ENCODE measurements at regions not wholly inside any gene's neighbourhood (a gene's known extent, or its start where the extent isn't known, plus 50 kb on each side); places are given as distances from the start of the nearest gene placed in this dataset.
A peak's percentile ranks its signal among the peaks of the same experiment; 100 is the strongest.

- H3K4me2 ChIP-seq, result 0 out of 2 replicates have a peak overlapping the region, but pooled peaks have one; percentile 84
- no peak for ATAC-seq
- Mint-ChIP-seq H3K27me3 (ENCODE audit: insufficient read depth, low read depth, poor library complexity) (peaks cover 14% of the 10 kb centered on the region), H3K4me3 (0 out of 3 replicates have a peak overlapping the region, but pooled peaks have one; percentile 11), H3K36me3 (ENCODE audit: low read depth) (no peaks in the 10 kb centered on the region), H3K4me1 (peaks cover 29% of the 10 kb centered on the region), H3K27ac (no peak overlapping the region), H3K9me3 (no peaks in the 10 kb centered on the region; the same call in 2 of the 3 replicates)
- no peaks in the 10 kb centered on the region for H3K9me2 ChIP-seq (ENCODE audit: insufficient read depth)
- H3F3A ChIP-seq (replicated peaks; ENCODE audit: low read depth), result no peaks in the 10 kb centered on the region
- H3K79me2 ChIP-seq (replicated peaks; ENCODE audit: insufficient read depth), result no peaks in the 10 kb centered on the region
- no peak overlapping the region for H2AFZ ChIP-seq
- DNase-seq (ENCODE audit: low spot score), result no peak
- no peaks in the 10 kb centered on the region for H3K36me3 ChIP-seq (ENCODE audit: insufficient read depth)
- peaks cover 26% of the 10 kb centered on the region for H3K4me1 ChIP-seq (ENCODE audit: insufficient read depth)
- no peak overlapping the region for H3K4me3 ChIP-seq
- H4K20me1 ChIP-seq (replicated peaks; ENCODE audit: insufficient read depth), result no peaks in the 10 kb centered on the region
- TF ChIP-seq CTCF (conservative IDR thresholded peaks at IDR 0.05; ENCODE audit: low read depth in 2 of 2) (no peak), EZH2phosphoT487 (IDR thresholded peaks at IDR 0.05; ENCODE audit: unreplicated experiment) (no peak), CREB1 (CRISPR knock-in tag; IDR thresholded peaks at IDR 0.05; ENCODE audit: low read depth) (no peak), ZNF462 (CRISPR knock-in tag; IDR thresholded peaks at IDR 0.05) (no peak), STAT1 (IDR thresholded peaks at IDR 0.05; ENCODE audit: unreplicated experiment) (no peak), EZH2 (IDR thresholded peaks at IDR 0.05; ENCODE audit: low read depth, unreplicated experiment) (no peak), ZNF114 (CRISPR knock-in tag; IDR thresholded peaks at IDR 0.05) (no peak), JUNB (IDR thresholded peaks at IDR 0.05; ENCODE audit: unreplicated experiment) (no peak), ZNF331 (CRISPR knock-in tag; IDR thresholded peaks at IDR 0.05; ENCODE audit: low read depth) (no peak)
- H3K27me3 ChIP-seq (ENCODE audit: insufficient read depth), result peaks cover 11% of the 10 kb centered on the region
- H3K27ac ChIP-seq (ENCODE audit: low read depth), result no peak overlapping the region
These were observed 201.8 kb downstream of the ABHD5 start for GRCh38 chr3:43892526-43892925.
